DMS53 (cell line): ENCODE measurements at regions not wholly inside any gene's neighbourhood (a gene's known extent, or its start where the extent isn't known, plus 50 kb on each side); places are given as distances from the start of the nearest gene placed in this dataset.
"Not testable (repeated sequence)": the region's sequence is repeated elsewhere in the genome, so short reads cannot be mapped to it uniquely, and the experiment has no call there.

Experiments
- DNase-seq: peaks from one replicate; lab custom pipeline; 2025; lab: John Stamatoyannopoulos, UW

- no peak for DNase-seq
Measured at GRCh38 chr15:31219221-31219620, 107.4 kb upstream of the KLF13 start.

GRCh38 chr15:31221936-31222515, 104.6 kb upstream of the KLF13 start:
- no peak for DNase-seq

- no peak for DNase-seq
Measured at GRCh38 chr15:31222773-31223341, 103.8 kb upstream of the KLF13 start.

- no peak for DNase-seq
Measured at GRCh38 chr15:31223478-31224350, 102.9 kb upstream of the KLF13 start.

GRCh38 chr15:31224661-31225060, 102.0 kb upstream of the KLF13 start:
- not testable (repeated sequence) for DNase-seq

GRCh38 chr15:31225356-31225955, 101.2 kb upstream of the KLF13 start:
- DNase-seq = no peak

- no peak for DNase-seq
Measured at GRCh38 chr15:31226021-31226420, 100.6 kb upstream of the KLF13 start.

- DNase-seq = no peak
Measured at GRCh38 chr15:31227235-31227634, 99.4 kb upstream of the KLF13 start.

- no peak for DNase-seq
Measured at GRCh38 chr15:31228011-31228484, 98.6 kb upstream of the KLF13 start.

- no peak for DNase-seq
Measured at GRCh38 chr15:31228980-31229826, 97.4 kb upstream of the KLF13 start.

GRCh38 chr15:31230630-31231485, 95.8 kb upstream of the KLF13 start:
- no peak for DNase-seq

- no peak for DNase-seq
Measured at GRCh38 chr15:31234815-31235214, 91.8 kb upstream of the KLF13 start.

GRCh38 chr15:31235311-31236183, 91.1 kb upstream of the KLF13 start:
- peak; percentile 20 for DNase-seq

GRCh38 chr15:31236184-31237042, 90.2 kb upstream of the KLF13 start:
- DNase-seq = peak; percentile 25

- no peak for DNase-seq
Measured at GRCh38 chr15:31237043-31237324, 89.7 kb upstream of the KLF13 start.

- DNase-seq = no peak
Measured at GRCh38 chr15:31238906-31239305, 87.7 kb upstream of the KLF13 start.

GRCh38 chr15:31239409-31239808, 87.2 kb upstream of the KLF13 start:
- no peak for DNase-seq

GRCh38 chr15:31241888-31242522, 84.6 kb upstream of the KLF13 start:
- no peak for DNase-seq

- no peak for DNase-seq
Measured at GRCh38 chr15:31243895-31244294, 82.7 kb upstream of the KLF13 start.
